ENCODE measurements at regions not wholly inside any gene's neighbourhood (a gene's known extent, or its start where the extent isn't known, plus 50 kb on each side); places are given as distances from the start of the nearest gene placed in this dataset.

- Histone ChIP-seq H3K9me2 (replicated peaks; ENCODE audit: insufficient read depth, low read length) (0 out of 2 replicates have a peak, but pooled peaks cover 3% of the 10 kb centered on the region), H3K4me2 (ENCODE audit: low read depth, low read length, poor library complexity, severe bottlenecking) (no peak overlapping the region), H3K36me3 (ENCODE audit: insufficient read depth, low read length) (no peaks in the 10 kb centered on the region), H3K4me3 (ENCODE audit: low read length) (no peak overlapping the region), H2AFZ (ENCODE audit: low read length) (no peak overlapping the region), H3K27me3 (ENCODE audit: low read length) (no peaks in the 10 kb centered on the region), H3K9ac (ENCODE audit: low read length) (no peak overlapping the region), H3K79me2 (ENCODE audit: low read length) (no peaks in the 10 kb centered on the region), H3K9me3 (ENCODE audit: low read length) (no peaks in the 10 kb centered on the region), H3K27ac (ENCODE audit: low read length) (no peak overlapping the region), H4K20me1 (ENCODE audit: insufficient read depth, low read depth, low read length) (no peaks in the 10 kb centered on the region), H3K4me1 (ENCODE audit: low read length) (no peaks in the 10 kb centered on the region)
- no peak for DNase-seq
These were observed 298.2 kb downstream of the MAN2A1 start for GRCh38 chr5:109987970-109988369.

DNA sequence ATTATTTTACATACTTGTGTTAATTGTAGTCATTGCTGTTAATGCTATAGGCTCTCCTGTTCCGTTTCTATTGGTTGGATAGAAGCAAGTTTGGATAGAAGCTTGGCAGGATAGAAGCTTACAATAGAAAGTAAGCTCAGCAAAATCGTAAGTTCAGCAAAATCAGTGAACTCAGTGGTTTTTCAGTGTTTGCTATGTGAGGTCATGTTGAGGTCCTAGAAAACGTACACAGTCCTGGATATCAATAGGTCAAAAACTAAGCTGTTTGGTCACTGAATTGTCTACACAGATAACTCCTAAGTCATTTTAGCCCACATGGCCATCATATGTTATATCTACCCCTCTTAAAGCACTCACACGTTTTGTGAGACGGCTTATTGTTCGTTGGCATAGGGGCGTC lies 299.4 kb downstream of the MAN2A1 start:
- Histone ChIP-seq H4K20me1 (ENCODE audit: insufficient read depth, low read depth, low read length) (no peaks in the 10 kb centered on the region), H3K27me3 (ENCODE audit: low read length) (no peaks in the 10 kb centered on the region), H3K79me2 (ENCODE audit: low read length) (no peaks in the 10 kb centered on the region), H3K9me2 (replicated peaks; ENCODE audit: insufficient read depth, low read length) (0 out of 2 replicates have a peak, but pooled peaks cover 3% of the 10 kb centered on the region), H3K9ac (ENCODE audit: low read length) (no peak overlapping the region), H2AFZ (ENCODE audit: low read length) (no peak overlapping the region), H3K4me3 (ENCODE audit: low read length) (no peak overlapping the region), H3K9me3 (ENCODE audit: low read length) (no peaks in the 10 kb centered on the region), H3K36me3 (ENCODE audit: insufficient read depth, low read length) (no peaks in the 10 kb centered on the region), H3K4me1 (ENCODE audit: low read length) (no peaks in the 10 kb centered on the region), H3K4me2 (ENCODE audit: low read depth, low read length, poor library complexity, severe bottlenecking) (no peak overlapping the region), H3K27ac (ENCODE audit: low read length) (no peak overlapping the region)
- DNase-seq, result no peak

DNA sequence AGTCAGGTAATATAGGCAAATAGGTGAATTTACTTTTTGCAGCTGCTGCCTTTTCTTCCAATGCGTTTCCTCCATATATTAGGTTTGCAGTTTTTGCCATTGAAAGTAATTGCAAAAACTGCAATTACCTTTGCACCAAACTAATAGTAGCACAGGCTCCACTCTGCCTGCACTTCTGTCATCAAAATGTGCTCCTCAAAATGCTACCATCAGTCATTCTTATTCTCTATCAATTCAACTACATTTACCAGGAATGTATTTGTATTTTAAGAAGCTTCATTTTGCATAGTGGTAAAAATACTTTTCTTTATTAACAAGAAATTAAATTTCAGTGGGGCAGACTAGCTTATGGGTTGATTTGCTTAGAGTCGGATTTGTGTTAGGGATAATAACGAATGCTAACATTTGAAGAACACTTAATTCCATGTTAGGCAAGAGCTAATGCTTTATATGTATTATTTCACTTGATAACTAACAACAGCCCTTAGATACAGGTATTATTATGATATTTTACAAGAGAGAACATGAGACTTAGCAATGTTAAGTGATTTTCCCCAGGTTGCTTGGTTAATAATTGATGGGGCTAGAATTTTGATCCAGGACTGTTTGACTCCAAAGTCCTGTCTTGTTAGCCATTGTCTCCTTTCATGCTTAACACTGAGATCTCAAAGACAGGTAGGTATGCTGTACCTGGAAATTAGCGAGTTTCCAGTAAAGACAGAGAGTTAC lies 300.4 kb downstream of the MAN2A1 start:
- 0 out of 2 replicates have a peak, but pooled peaks cover 2% of the 10 kb centered on the region for H3K9me2 ChIP-seq (replicated peaks; ENCODE audit: insufficient read depth, low read length)
- no peak overlapping the region for H3K27ac ChIP-seq (ENCODE audit: low read length)
- no peak overlapping the region for H3K4me3 ChIP-seq (ENCODE audit: low read length)
- no peaks in the 10 kb centered on the region for H3K9me3 ChIP-seq (ENCODE audit: low read length)
- no peaks in the 10 kb centered on the region for H3K79me2 ChIP-seq (ENCODE audit: low read length)
- H4K20me1 ChIP-seq (ENCODE audit: insufficient read depth, low read depth, low read length), result no peaks in the 10 kb centered on the region
- H3K4me2 ChIP-seq (ENCODE audit: low read depth, low read length, poor library complexity, severe bottlenecking), result no peak overlapping the region
- no peaks in the 10 kb centered on the region for H3K27me3 ChIP-seq (ENCODE audit: low read length)
- no peaks in the 10 kb centered on the region for H3K4me1 ChIP-seq (ENCODE audit: low read length)
- H2AFZ ChIP-seq (ENCODE audit: low read length), result no peak overlapping the region
- H3K9ac ChIP-seq (ENCODE audit: low read length), result no peak overlapping the region
- no peak for DNase-seq
- H3K36me3 ChIP-seq (ENCODE audit: insufficient read depth, low read length), result no peaks in the 10 kb centered on the region

DNA sequence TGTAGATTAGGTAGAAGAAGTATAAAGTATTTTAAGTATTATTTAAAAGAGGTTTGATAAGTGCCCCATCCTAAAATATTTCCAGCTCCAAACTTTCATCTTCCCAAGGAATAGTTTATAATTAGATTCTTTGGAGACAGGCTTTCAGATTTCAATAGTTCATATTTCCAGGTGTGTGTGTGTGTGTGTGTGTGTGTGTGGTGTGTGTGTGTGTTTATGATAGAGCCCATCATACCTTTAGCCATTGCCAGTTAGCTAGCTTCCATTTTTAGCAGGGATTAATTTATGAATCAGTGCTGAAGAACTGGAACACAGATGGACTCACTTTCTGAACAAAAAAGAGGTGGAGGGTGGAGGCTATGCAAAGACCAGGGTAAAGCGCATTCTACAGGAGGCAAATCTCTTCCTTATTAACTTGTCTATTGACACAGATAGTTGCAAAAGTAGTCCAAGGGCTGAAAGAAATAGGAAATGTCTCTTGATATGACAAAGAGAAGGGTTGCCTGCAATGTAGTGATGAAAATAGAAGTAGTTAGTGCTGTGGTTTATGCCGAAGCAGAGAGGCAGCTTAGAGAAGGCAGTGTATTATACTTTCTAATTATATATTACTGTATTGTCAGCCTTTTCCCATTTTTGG lies 301.1 kb downstream of the MAN2A1 start:
- H3K9me2 ChIP-seq (replicated peaks; ENCODE audit: insufficient read depth, low read length), result no peaks in the 10 kb centered on the region
- no peaks in the 10 kb centered on the region for H4K20me1 ChIP-seq (ENCODE audit: insufficient read depth, low read depth, low read length)
- H3K4me3 ChIP-seq (ENCODE audit: low read length), result no peak overlapping the region
- H3K4me2 ChIP-seq (ENCODE audit: low read depth, low read length, poor library complexity, severe bottlenecking), result no peak overlapping the region
- H3K4me1 ChIP-seq (ENCODE audit: low read length), result no peaks in the 10 kb centered on the region
- no peak overlapping the region for H2AFZ ChIP-seq (ENCODE audit: low read length)
- H3K27me3 ChIP-seq (ENCODE audit: low read length), result no peaks in the 10 kb centered on the region
- no peak overlapping the region for H3K9ac ChIP-seq (ENCODE audit: low read length)
- no peaks in the 10 kb centered on the region for H3K9me3 ChIP-seq (ENCODE audit: low read length)
- no peaks in the 10 kb centered on the region for H3K36me3 ChIP-seq (ENCODE audit: insufficient read depth, low read length)
- H3K27ac ChIP-seq (ENCODE audit: low read length), result no peak overlapping the region
- H3K79me2 ChIP-seq (ENCODE audit: low read length), result no peaks in the 10 kb centered on the region
- DNase-seq, result no peak

- H3K4me3 ChIP-seq (ENCODE audit: low read length), result no peak overlapping the region
- no peaks in the 10 kb centered on the region for H3K36me3 ChIP-seq (ENCODE audit: insufficient read depth, low read length)
- H3K79me2 ChIP-seq (ENCODE audit: low read length), result no peaks in the 10 kb centered on the region
- H3K4me2 ChIP-seq (ENCODE audit: low read depth, low read length, poor library complexity, severe bottlenecking), result no peak overlapping the region
- no peak overlapping the region for H3K9ac ChIP-seq (ENCODE audit: low read length)
- H3K27me3 ChIP-seq (ENCODE audit: low read length), result no peaks in the 10 kb centered on the region
- H4K20me1 ChIP-seq (ENCODE audit: insufficient read depth, low read depth, low read length), result no peaks in the 10 kb centered on the region
- H3K9me3 ChIP-seq (ENCODE audit: low read length), result no peaks in the 10 kb centered on the region
- H3K9me2 ChIP-seq (replicated peaks; ENCODE audit: insufficient read depth, low read length), result no peaks in the 10 kb centered on the region
- H3K4me1 ChIP-seq (ENCODE audit: low read length), result no peaks in the 10 kb centered on the region
- no peak overlapping the region for H2AFZ ChIP-seq (ENCODE audit: low read length)
- DNase-seq, result no peak
- no peak overlapping the region for H3K27ac ChIP-seq (ENCODE audit: low read length)
These were observed 302.7 kb downstream of the MAN2A1 start for GRCh38 chr5:109992264-109992915.

DNA sequence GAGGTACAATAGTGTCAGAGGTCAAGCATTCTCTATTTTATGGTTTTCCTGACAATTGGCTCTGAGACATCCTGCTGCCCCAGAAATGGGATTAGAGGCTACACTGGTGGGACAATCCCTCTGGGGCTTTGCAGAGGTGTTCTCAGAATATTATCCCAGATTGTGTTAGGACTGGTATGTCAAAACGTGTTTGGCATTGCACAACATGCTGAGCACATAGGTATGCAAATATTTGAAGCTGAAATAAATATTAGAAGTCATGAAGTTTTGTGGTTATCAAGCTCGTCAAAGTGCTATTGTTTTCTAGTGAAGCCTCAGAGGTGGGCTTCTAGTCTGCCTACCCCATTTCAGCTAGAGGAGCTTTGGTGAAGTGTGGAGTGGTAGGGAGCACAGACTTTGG lies 304.4 kb downstream of the MAN2A1 start:
- no peaks in the 10 kb centered on the region for H4K20me1 ChIP-seq (ENCODE audit: insufficient read depth, low read depth, low read length)
- H3K4me2 ChIP-seq (ENCODE audit: low read depth, low read length, poor library complexity, severe bottlenecking), result no peak overlapping the region
- H3K79me2 ChIP-seq (ENCODE audit: low read length), result no peaks in the 10 kb centered on the region
- H2AFZ ChIP-seq (ENCODE audit: low read length), result no peak overlapping the region
- no peak for DNase-seq
- no peak overlapping the region for H3K9ac ChIP-seq (ENCODE audit: low read length)
- H3K9me2 ChIP-seq (replicated peaks; ENCODE audit: insufficient read depth, low read length), result no peaks in the 10 kb centered on the region
- H3K4me1 ChIP-seq (ENCODE audit: low read length), result no peaks in the 10 kb centered on the region
- no peak overlapping the region for H3K4me3 ChIP-seq (ENCODE audit: low read length)
- H3K27ac ChIP-seq (ENCODE audit: low read length), result no peak overlapping the region
- no peaks in the 10 kb centered on the region for H3K27me3 ChIP-seq (ENCODE audit: low read length)
- no peaks in the 10 kb centered on the region for H3K36me3 ChIP-seq (ENCODE audit: insufficient read depth, low read length)
- no peaks in the 10 kb centered on the region for H3K9me3 ChIP-seq (ENCODE audit: low read length)

- H3K36me3 ChIP-seq (ENCODE audit: insufficient read depth, low read length), result no peaks in the 10 kb centered on the region
- H3K4me1 ChIP-seq (ENCODE audit: low read length), result no peaks in the 10 kb centered on the region
- H3K4me3 ChIP-seq (ENCODE audit: low read length), result no peak overlapping the region
- no peak for DNase-seq
- H3K79me2 ChIP-seq (ENCODE audit: low read length), result no peaks in the 10 kb centered on the region
- no peaks in the 10 kb centered on the region for H3K9me2 ChIP-seq (replicated peaks; ENCODE audit: insufficient read depth, low read length)
- H3K27me3 ChIP-seq (ENCODE audit: low read length), result no peaks in the 10 kb centered on the region
- no peak overlapping the region for H2AFZ ChIP-seq (ENCODE audit: low read length)
- no peaks in the 10 kb centered on the region for H3K9me3 ChIP-seq (ENCODE audit: low read length)
- H3K27ac ChIP-seq (ENCODE audit: low read length), result no peak overlapping the region
- H3K4me2 ChIP-seq (ENCODE audit: low read depth, low read length, poor library complexity, severe bottlenecking), result no peak overlapping the region
- H4K20me1 ChIP-seq (ENCODE audit: insufficient read depth, low read depth, low read length), result no peaks in the 10 kb centered on the region
- H3K9ac ChIP-seq (ENCODE audit: low read length), result no peak overlapping the region
These were observed 306.5 kb downstream of the MAN2A1 start for GRCh38 chr5:109996246-109996645.

DNA sequence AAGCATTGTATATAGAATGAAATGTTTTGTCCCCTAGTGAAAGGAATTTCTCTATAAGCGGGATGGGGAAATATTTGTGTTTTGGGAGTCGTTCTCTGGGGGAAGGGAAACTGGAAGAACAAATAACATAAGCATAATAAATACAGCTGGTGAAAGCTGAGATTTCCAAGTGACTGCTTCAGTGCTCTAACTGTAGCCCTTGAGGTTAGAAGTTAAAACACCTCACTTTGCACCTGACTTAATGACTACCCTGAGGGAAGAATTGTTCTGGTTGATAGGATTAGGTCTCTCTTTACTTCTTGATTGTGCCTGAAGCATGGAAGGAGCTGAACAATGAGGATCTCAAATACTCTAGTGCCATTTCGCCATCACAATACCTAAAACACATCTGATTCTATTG lies 307.4 kb downstream of the MAN2A1 start:
- Histone ChIP-seq H3K4me2 (ENCODE audit: low read depth, low read length, poor library complexity, severe bottlenecking) (no peak overlapping the region), H3K9me2 (replicated peaks; ENCODE audit: insufficient read depth, low read length) (no peaks in the 10 kb centered on the region), H3K27me3 (ENCODE audit: low read length) (no peaks in the 10 kb centered on the region), H3K4me1 (ENCODE audit: low read length) (no peaks in the 10 kb centered on the region), H3K9ac (ENCODE audit: low read length) (no peak overlapping the region), H2AFZ (ENCODE audit: low read length) (no peak overlapping the region), H3K36me3 (ENCODE audit: insufficient read depth, low read length) (no peaks in the 10 kb centered on the region), H3K79me2 (ENCODE audit: low read length) (no peaks in the 10 kb centered on the region), H3K4me3 (ENCODE audit: low read length) (no peak overlapping the region), H3K9me3 (ENCODE audit: low read length) (no peaks in the 10 kb centered on the region), H4K20me1 (ENCODE audit: insufficient read depth, low read depth, low read length) (no peaks in the 10 kb centered on the region), H3K27ac (ENCODE audit: low read length) (no peak overlapping the region)
- DNase-seq, result no peak

All from Karpas-422 (cell line).